K562 (cell line): ENCODE measurements at regions not wholly inside any gene's neighbourhood (a gene's known extent, or its start where the extent isn't known, plus 50 kb on each side); places are given as distances from the start of the nearest gene placed in this dataset.

ENCODE experiments used
- ATAC-seq: fragments of 200-7000 bp; cut with Tn5 transposase; 3 replicates; pipeline ENCODE4 v1.9.1; 2020; ENCODE audit warnings: moderate library complexity
- BruUV-seq: library from RNA; stranded (reverse); fragments of 400-500 nt; replicated peaks from 2 replicates; lab custom pipeline; 2021; lab: Mats Ljungman, UMichigan
- CTCF ChIA-PET: fragments of 300-600 bp; formaldehyde crosslinking; extraction: SDS; loops from one replicate; lab custom pipeline; 2021; ENCODE audit warnings: low intra/inter-chr PET ratio; lab: Yijun Ruan, JAX
- POLR2A ChIA-PET: fragments of 300-600, 350-650 bp; sonication (Branson Sonifier 250); formaldehyde crosslinking; extraction: SDS; loops from one replicate; lab custom pipeline; 2021; ENCODE audit warnings: antibody characterized with exemption, inconsistent platforms; lab: Yijun Ruan, JAX
- DNase-seq, 4 experiments: peaks; one replicate each; pipeline versions ENCODE4 v3.0.0 to v3.0.0-alpha.2; 2011 to 2018; ENCODE audit warnings: low spot score in 3 of 4, mixed read lengths in 3 of 4; ENCODE audit errors: extremely low read depth in 1 of 4
- FAIRE-seq: peaks from 2 replicates; lab custom pipeline; 2011; peaks lifted over from hg19 to GRCh38; lab: Jason Lieb, UNC
- H2AFZ ChIP-seq: 2 replicates; pipeline ENCODE4 v1.6.0; 2011; ENCODE audit warnings: low read depth, low read length, control low read depth, inconsistent platforms
- H3K27ac ChIP-seq: fragments of 200-600 bp; 3 replicates; pipeline ENCODE4 v1.8.0; 2011; ENCODE audit warnings: low read depth, mild to moderate bottlenecking, control low read depth, inconsistent platforms, low read length, moderate library complexity, mixed read lengths; ENCODE audit errors: extremely low read depth
- H3K27me3 ChIP-seq, 2 experiments: fragments of 300-600 bp in 1 of 2; 2 replicates in 1 of 2; 3 replicates in 1 of 2; pipeline versions ENCODE4 v1.6.0 to v1.8.0; 2011; ENCODE audit warnings: inconsistent platforms in 2 of 2, low read length in 2 of 2, mild to moderate bottlenecking in 1 of 2, mixed read lengths in 1 of 2, moderate library complexity in 1 of 2; ENCODE audit not compliant: control insufficient read depth in 2 of 2, insufficient read depth in 2 of 2
- H3K36me3 ChIP-seq: fragments of 300-600 bp; 3 replicates; pipeline ENCODE4 v1.8.0; 2011; ENCODE audit warnings: mild to moderate bottlenecking, low read length, inconsistent platforms; ENCODE audit not compliant: control insufficient read depth, insufficient read depth
- H3K4me1 ChIP-seq, 2 experiments: fragments of 200-600 bp in 1 of 2; replicated peaks in 1 of 2; 2 replicates in 1 of 2; 3 replicates in 1 of 2; pipeline versions ENCODE4 v1.5.1 to v1.8.0; 2011; ENCODE audit warnings: inconsistent platforms in 2 of 2, low read length in 2 of 2, mild to moderate bottlenecking in 1 of 2, mixed read lengths in 1 of 2, moderate library complexity in 1 of 2; ENCODE audit not compliant: control insufficient read depth in 2 of 2, insufficient read depth in 2 of 2
- H3K4me2 ChIP-seq: 2 replicates; pipeline ENCODE4 v1.6.1; 2011; ENCODE audit warnings: low read length, control low read depth, inconsistent platforms, mixed read lengths; ENCODE audit not compliant: insufficient read depth
- H3K4me3 ChIP-seq: fragments of 200-600 bp; sonication (generic), shearing (Covaris generic); 2 replicates; pipeline ENCODE4 v1.5.1; 2016; ENCODE audit warnings: control low read depth, inconsistent platforms
- H3K79me2 ChIP-seq: fragments of 200-600 bp; 3 replicates; pipeline ENCODE4 v1.8.0; 2011; ENCODE audit warnings: low read length, inconsistent platforms; ENCODE audit not compliant: control insufficient read depth, insufficient read depth
- H3K9ac ChIP-seq, 2 experiments: 2 replicates each; pipeline versions ENCODE4 v1.6.0 to v1.6.1; 2011; ENCODE audit warnings: low read depth in 2 of 2, low read length in 2 of 2, control low read depth in 1 of 2, inconsistent platforms in 1 of 2, mild to moderate bottlenecking in 1 of 2, mixed read lengths in 1 of 2; ENCODE audit not compliant: insufficient read depth in 1 of 2
- H3K9me1 ChIP-seq: one replicate; pipeline ENCODE4 v1.6.0; 2011; ENCODE audit warnings: inconsistent platforms, mild to moderate bottlenecking, low read length, moderate library complexity; ENCODE audit not compliant: control insufficient read depth, insufficient read depth
- H3K9me3 ChIP-seq: replicated peaks from 2 replicates; pipeline ENCODE4 v1.5.1; 2011; ENCODE audit warnings: low read depth, low read length, inconsistent platforms; ENCODE audit not compliant: control insufficient read depth, insufficient read depth
- H4K20me1 ChIP-seq: replicated peaks from 2 replicates; pipeline ENCODE4 v1.6.1; 2011; ENCODE audit warnings: low read length, inconsistent platforms, mixed read lengths; ENCODE audit not compliant: control insufficient read depth, insufficient read depth
- BRF1 ChIP-seq: IDR thresholded peaks from 3 replicates; pipeline ENCODE4 v1.6.1; 2011; ENCODE audit warnings: borderline replicate concordance, mild to moderate bottlenecking; ENCODE audit not compliant: insufficient read length; ENCODE audit errors: extremely low read depth
- GMEB1 ChIP-seq: fragments of 250-450 bp; sonication (Bioruptor Pico); IDR thresholded peaks from 2 replicates; pipeline ENCODE4 v1.4.0; 2020; ENCODE audit warnings: mild to moderate bottlenecking
- GTF2F1 ChIP-seq: IDR thresholded peaks from 2 replicates; pipeline ENCODE4 v1.6.1; 2011; ENCODE audit warnings: low read depth, low read length, improper control_type of control experiment
- HMGXB4 ChIP-seq: sonication (generic); formaldehyde crosslinking; IDR thresholded peaks from 2 replicates; pipeline ENCODE4 v1.8.1; 2023; ENCODE audit warnings: mild to moderate bottlenecking, missing genetic modification reagents
- MAX ChIP-seq: sonication (generic); formaldehyde crosslinking; IDR thresholded peaks from 2 replicates; pipeline ENCODE4 v1.9.0; 2022; ENCODE audit warnings: mild to moderate bottlenecking, missing genetic modification reagents
- PHB2 ChIP-seq: fragments of 450-650 bp; IDR thresholded peaks from 2 replicates; pipeline ENCODE4 v1.6.1; 2017; ENCODE audit warnings: low read depth
- RFX5 ChIP-seq: IDR thresholded peaks from 2 replicates; pipeline ENCODE4 v1.6.1; 2011; ENCODE audit warnings: low read depth, mild to moderate bottlenecking, improper control_type of control experiment, low read length
- SNAPC5 ChIP-seq: fragments of 250-450 bp; sonication (Bioruptor Pico); IDR thresholded peaks from 2 replicates; pipeline ENCODE4 v1.8.0; 2021; ENCODE audit warnings: moderate library complexity, mild to moderate bottlenecking, inconsistent platforms
- TSHZ1 ChIP-seq: fragments of 250-450 bp; sonication (Bioruptor Pico); IDR thresholded peaks from 2 replicates; pipeline ENCODE4 v1.4.0; 2020; ENCODE audit warnings: mild to moderate bottlenecking, moderate library complexity
- U2AF1 ChIP-seq: fragments of 200-400 bp; formaldehyde crosslinking; optimal IDR thresholded peaks from 2 replicates; pipeline ENCODE3; 2017; ENCODE audit warnings: mild to moderate bottlenecking, low read depth, low read length, moderate library complexity
- WGBS: fragments of 100-300 bp; shearing (Covaris generic); methylation state at CpG from one replicate; pipeline ENCODE4 v1.1.6; 2016; ENCODE audit warnings: low coverage, mixed read lengths; ENCODE audit not compliant: insufficient coverage; ENCODE audit errors: missing lambda C conversion rate; 5-methylcytosine and 5-hydroxymethylcytosine counted together
- in situ Hi-C: fragments of 300-500 bp; cut with MboI; formaldehyde crosslinking; loops from 4 replicates; pipeline ENCODE4 v1.15.0; 2018; ENCODE audit warnings: inconsistent platforms, mixed read lengths
- intact Hi-C: fragments of 100-400 bp; cut with micrococcal nuclease; formaldehyde crosslinking; loops from 2 replicates; pipeline ENCODE4 v1.14.2; 2022

GRCh38 chr2:16060125-16060935, 120.0 kb downstream of the MYCN start (continued):
- no peak for TF ChIP-seq GMEB1 (CRISPR knock-in tag)
- TF ChIP-seq MAX (CRISPR knock-in tag), result no peak

- DNase-seq, result no peak
- H3K27me3 ChIP-seq, result peaks cover 0 to 7% of the 10 kb centered on the region in 2 experiments; a peak in 1 of 5 replicates
- ATAC-seq, result no peak
- no peaks in the 10 kb centered on the region for H3K79me2 ChIP-seq
- no peaks in the 10 kb centered on the region for H4K20me1 ChIP-seq
- H3K4me2 ChIP-seq, result no peak overlapping the region
- in situ Hi-C loops (no loop called here), intact Hi-C loops (no loop called here)
- no peak overlapping the region for H2AFZ ChIP-seq
- H3K4me3 ChIP-seq, result no peak overlapping the region
- no peaks in the 10 kb centered on the region for H3K36me3 ChIP-seq
- H3K27ac ChIP-seq, result no peak overlapping the region
- BruUV-seq, result no TSS peak
- no peaks in the 10 kb centered on the region for H3K9me3 ChIP-seq
- ChIA-PET CTCF (no interaction called here), POLR2A (no interaction called here)
- no peaks in the 10 kb centered on the region for H3K4me1 ChIP-seq
- no peaks in the 10 kb centered on the region for H3K9me1 ChIP-seq
- FAIRE-seq, result no peak
- WGBS, result 0% methylated on average over 4 of the region's 4 CpGs
- no peak overlapping the region for H3K9ac ChIP-seq
- TF ChIP-seq U2AF1 (no peak), GTF2F1 (no peak), BRF1 (no peak), HMGXB4 (CRISPR knock-in tag) (no peak), TSHZ1 (no peak), RFX5 (no peak), PHB2 (no peak), SNAPC5 (CRISPR knock-in tag) (no peak)
Measured at GRCh38 chr2:16059393-16060016, 119.2 kb downstream of the MYCN start.
